HepG2 (cell line): ENCODE measurements at regions not wholly inside any gene's neighbourhood (a gene's known extent, or its start where the extent isn't known, plus 50 kb on each side); places are given as distances from the start of the nearest gene placed in this dataset.

Experiments used
- NRL ChIP-seq: sonication (generic); formaldehyde crosslinking; IDR thresholded peaks from 2 replicates; pipeline ENCODE4 v1.5.0; 2020; ENCODE audit warnings: missing genetic modification reagents, mild to moderate bottlenecking, moderate library complexity, borderline replicate concordance
- REST ChIP-seq, 2 experiments: IDR thresholded peaks; 2 replicates each; pipeline ENCODE4 v1.6.1; 2011 to 2012; ENCODE audit warnings: low read length in 2 of 2, borderline replicate concordance in 1 of 2, low read depth in 1 of 2, mild to moderate bottlenecking in 1 of 2, moderate library complexity in 1 of 2
- SMAD1 ChIP-seq: sonication (generic); formaldehyde crosslinking; IDR thresholded peaks from 2 replicates; pipeline ENCODE4 v1.4.0; 2020; ENCODE audit warnings: missing genetic modification reagents, low read depth, mild to moderate bottlenecking, borderline replicate concordance
- ZNF10 ChIP-seq: sonication (generic); formaldehyde crosslinking; IDR thresholded peaks from 2 replicates; pipeline ENCODE4 v1.4.0; 2020; ENCODE audit warnings: mild to moderate bottlenecking, low read depth, missing genetic modification reagents, borderline replicate concordance
- ZNF451 ChIP-seq: sonication (generic); formaldehyde crosslinking; IDR thresholded peaks from 2 replicates; pipeline ENCODE4 v1.5.0; 2020; ENCODE audit warnings: mild to moderate bottlenecking, missing genetic modification reagents
- TF ChIP-seq, protein P1 (sequence below): sonication (generic); formaldehyde crosslinking; IDR thresholded peaks from 2 replicates; pipeline ENCODE4 v1.4.0; 2020; ENCODE audit warnings: missing genetic modification reagents, borderline replicate concordance
- TF ChIP-seq, protein P2 (sequence below): sonication (generic); formaldehyde crosslinking; IDR thresholded peaks from 2 replicates; pipeline ENCODE4 v1.5.0; 2020; ENCODE audit warnings: mild to moderate bottlenecking, missing genetic modification reagents, moderate library complexity
- TF ChIP-seq, protein P3 (sequence below): sonication (generic); formaldehyde crosslinking; IDR thresholded peaks from 2 replicates; pipeline ENCODE4 v1.5.1; 2020; ENCODE audit warnings: missing genetic modification reagents, mild to moderate bottlenecking, borderline replicate concordance
- TF ChIP-seq, protein P4 (sequence below): IDR thresholded peaks from 2 replicates; pipeline ENCODE4 v1.6.1; 2016; ENCODE audit warnings: low read depth, control low read depth

DNA sequence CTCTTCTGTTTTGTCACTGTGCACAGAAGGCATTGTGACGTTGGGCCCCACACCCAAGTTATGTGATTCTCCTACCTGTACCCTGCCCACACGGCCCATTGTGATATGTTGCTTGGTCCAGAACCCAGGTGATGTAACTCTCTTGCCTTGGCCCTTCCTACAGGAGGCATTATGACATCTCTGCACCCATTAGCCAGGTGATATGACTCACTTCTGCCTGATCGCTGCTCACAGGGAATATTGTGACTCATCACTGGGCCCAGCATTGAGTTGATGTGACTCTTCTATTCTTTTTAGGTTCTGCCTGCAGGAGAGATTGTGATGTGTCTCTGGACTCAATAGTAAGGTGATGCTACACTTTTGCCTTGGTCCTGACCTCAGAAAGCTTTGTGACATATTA is 65.4 kb upstream of the ZNF91 start:
- TF ChIP-seq, protein P1, sequence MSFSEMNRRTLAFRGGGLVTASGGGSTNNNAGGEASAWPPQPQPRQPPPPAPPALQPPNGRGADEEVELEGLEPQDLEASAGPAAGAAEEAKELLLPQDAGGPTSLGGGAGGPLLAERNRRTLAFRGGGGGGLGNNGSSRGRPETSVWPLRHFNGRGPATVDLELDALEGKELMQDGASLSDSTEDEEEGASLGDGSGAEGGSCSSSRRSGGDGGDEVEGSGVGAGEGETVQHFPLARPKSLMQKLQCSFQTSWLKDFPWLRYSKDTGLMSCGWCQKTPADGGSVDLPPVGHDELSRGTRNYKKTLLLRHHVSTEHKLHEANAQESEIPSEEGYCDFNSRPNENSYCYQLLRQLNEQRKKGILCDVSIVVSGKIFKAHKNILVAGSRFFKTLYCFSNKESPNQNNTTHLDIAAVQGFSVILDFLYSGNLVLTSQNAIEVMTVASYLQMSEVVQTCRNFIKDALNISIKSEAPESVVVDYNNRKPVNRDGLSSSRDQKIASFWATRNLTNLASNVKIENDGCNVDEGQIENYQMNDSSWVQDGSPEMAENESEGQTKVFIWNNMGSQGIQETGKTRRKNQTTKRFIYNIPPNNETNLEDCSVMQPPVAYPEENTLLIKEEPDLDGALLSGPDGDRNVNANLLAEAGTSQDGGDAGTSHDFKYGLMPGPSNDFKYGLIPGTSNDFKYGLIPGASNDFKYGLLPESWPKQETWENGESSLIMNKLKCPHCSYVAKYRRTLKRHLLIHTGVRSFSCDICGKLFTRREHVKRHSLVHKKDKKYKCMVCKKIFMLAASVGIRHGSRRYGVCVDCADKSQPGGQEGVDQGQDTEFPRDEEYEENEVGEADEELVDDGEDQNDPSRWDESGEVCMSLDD (CRISPR knock-in tag) = no peak
- TF ChIP-seq REST (IDR thresholded peaks at IDR 0.05; ENCODE audit: borderline replicate concordance in 1 of 2, low read depth in 1 of 2, low read length in 2 of 2) (no peak), NRL (CRISPR knock-in tag) (no peak), ZNF10 (CRISPR knock-in tag) (no peak), ZNF451 (no peak), SMAD1 (CRISPR knock-in tag) (no peak)
- TF ChIP-seq, protein P2, sequence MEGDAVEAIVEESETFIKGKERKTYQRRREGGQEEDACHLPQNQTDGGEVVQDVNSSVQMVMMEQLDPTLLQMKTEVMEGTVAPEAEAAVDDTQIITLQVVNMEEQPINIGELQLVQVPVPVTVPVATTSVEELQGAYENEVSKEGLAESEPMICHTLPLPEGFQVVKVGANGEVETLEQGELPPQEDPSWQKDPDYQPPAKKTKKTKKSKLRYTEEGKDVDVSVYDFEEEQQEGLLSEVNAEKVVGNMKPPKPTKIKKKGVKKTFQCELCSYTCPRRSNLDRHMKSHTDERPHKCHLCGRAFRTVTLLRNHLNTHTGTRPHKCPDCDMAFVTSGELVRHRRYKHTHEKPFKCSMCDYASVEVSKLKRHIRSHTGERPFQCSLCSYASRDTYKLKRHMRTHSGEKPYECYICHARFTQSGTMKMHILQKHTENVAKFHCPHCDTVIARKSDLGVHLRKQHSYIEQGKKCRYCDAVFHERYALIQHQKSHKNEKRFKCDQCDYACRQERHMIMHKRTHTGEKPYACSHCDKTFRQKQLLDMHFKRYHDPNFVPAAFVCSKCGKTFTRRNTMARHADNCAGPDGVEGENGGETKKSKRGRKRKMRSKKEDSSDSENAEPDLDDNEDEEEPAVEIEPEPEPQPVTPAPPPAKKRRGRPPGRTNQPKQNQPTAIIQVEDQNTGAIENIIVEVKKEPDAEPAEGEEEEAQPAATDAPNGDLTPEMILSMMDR = no peak
- TF ChIP-seq, protein P3, sequence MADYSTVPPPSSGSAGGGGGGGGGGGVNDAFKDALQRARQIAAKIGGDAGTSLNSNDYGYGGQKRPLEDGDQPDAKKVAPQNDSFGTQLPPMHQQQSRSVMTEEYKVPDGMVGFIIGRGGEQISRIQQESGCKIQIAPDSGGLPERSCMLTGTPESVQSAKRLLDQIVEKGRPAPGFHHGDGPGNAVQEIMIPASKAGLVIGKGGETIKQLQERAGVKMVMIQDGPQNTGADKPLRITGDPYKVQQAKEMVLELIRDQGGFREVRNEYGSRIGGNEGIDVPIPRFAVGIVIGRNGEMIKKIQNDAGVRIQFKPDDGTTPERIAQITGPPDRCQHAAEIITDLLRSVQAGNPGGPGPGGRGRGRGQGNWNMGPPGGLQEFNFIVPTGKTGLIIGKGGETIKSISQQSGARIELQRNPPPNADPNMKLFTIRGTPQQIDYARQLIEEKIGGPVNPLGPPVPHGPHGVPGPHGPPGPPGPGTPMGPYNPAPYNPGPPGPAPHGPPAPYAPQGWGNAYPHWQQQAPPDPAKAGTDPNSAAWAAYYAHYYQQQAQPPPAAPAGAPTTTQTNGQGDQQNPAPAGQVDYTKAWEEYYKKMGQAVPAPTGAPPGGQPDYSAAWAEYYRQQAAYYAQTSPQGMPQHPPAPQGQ (CRISPR knock-in tag) = no peak
- TF ChIP-seq, protein P4, sequence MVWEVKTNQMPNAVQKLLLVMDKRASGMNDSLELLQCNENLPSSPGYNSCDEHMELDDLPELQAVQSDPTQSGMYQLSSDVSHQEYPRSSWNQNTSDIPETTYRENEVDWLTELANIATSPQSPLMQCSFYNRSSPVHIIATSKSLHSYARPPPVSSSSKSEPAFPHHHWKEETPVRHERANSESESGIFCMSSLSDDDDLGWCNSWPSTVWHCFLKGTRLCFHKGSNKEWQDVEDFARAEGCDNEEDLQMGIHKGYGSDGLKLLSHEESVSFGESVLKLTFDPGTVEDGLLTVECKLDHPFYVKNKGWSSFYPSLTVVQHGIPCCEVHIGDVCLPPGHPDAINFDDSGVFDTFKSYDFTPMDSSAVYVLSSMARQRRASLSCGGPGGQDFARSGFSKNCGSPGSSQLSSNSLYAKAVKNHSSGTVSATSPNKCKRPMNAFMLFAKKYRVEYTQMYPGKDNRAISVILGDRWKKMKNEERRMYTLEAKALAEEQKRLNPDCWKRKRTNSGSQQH (CRISPR knock-in tag) = no peak
